Adipose tissue (tissue), 3 donors: ENCODE measurements at regions not wholly inside any gene's neighbourhood (a gene's known extent, or its start where the extent isn't known, plus 50 kb on each side); places are given as distances from the start of the nearest gene placed in this dataset.

Experiments used
- H3K27ac ChIP-seq: one replicate; pipeline ENCODE4 v1.5.1; 2013; ENCODE audit warnings: low read depth, low read length
- WGBS, 3 donors: extraction: QIAGEN DNeasy Blood & Tissue Kit; methylation state at CpG; one replicate each; pipeline ENCODE4 v1.1.7; 2013; 5-methylcytosine and 5-hydroxymethylcytosine counted together
- donor health status: healthy with polysubstance abuse.
- donor health status: Bipolar disorder and iron deficiency.
- donor health status: healthy.

- H3K27ac ChIP-seq = no peak overlapping the region
- 78 to 83% (median 82%) methylated on average over 11 of the region's 11 CpGs for WGBS, 3 donors
Measured at GRCh38 chr9:95822583-95823431, 52.7 kb upstream of the ERCC6L2 start.

- no peak overlapping the region for H3K27ac ChIP-seq
- WGBS, 3 donors = 86 to 96% (median 94%) methylated on average over 3 of the region's 3 CpGs
Measured at GRCh38 chr9:95822015-95822414, 53.5 kb upstream of the ERCC6L2 start.

GRCh38 chr9:95820074-95820473, 55.4 kb upstream of the ERCC6L2 start:
- H3K27ac ChIP-seq = no peak overlapping the region
- 92 to 95% (median 93%) methylated on average over 8 of the region's 8 CpGs for WGBS, 3 donors

- 83 to 94% (median 85%) methylated on average over 10 of the region's 10 CpGs for WGBS, 3 donors
- no peak overlapping the region for H3K27ac ChIP-seq
Measured at GRCh38 chr9:95819636-95820035, 55.9 kb upstream of the ERCC6L2 start.

DNA sequence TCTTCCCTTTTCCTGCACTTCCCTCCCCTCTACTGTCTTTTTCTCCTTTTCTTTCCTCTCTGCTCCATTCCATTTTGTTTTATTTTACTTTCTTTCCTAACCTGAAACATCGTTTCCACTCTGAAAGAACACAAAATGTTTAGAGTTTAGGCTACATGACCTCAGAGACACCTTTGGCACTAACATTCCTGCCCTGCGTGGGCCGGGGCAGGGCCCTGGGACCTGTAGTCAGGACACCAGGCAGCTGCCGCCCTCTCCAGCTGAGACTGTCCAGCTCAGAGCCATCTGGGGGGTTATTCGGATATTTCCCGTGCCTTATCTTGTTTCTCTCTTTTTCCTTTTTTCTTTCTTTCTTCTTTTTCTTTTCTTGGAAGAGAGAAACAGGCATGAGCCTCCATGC, 58.3 kb upstream of the ERCC6L2 start:
- no peak overlapping the region for H3K27ac ChIP-seq
- WGBS, 3 donors = 84 to 86% (median 85%) methylated on average over 6 of the region's 6 CpGs

GRCh38 chr9:95816716-95817115, 58.8 kb upstream of the ERCC6L2 start:
- WGBS, 3 donors = 83 to 90% (median 90%) methylated on average over 5 of the region's 5 CpGs
- H3K27ac ChIP-seq = no peak overlapping the region

DNA sequence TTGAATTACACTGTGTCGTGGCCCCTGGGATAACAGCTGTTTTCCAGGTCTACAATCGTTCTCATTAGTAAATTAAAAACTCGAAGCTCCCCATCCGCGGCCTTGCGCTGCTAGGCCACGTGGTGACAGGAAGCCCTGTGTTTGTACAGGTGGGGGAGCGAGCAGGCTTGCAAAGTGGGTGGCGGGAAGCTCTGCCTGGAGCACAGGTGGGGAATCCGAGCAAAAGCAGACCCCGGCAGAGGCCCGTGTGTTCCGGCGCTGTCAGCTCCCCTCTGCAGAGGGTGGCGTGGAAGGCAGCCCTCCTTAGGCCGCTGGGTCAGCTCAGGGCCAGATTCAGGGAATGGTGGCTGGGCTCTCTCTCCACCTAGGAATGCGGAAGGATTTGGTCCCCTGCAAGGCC, 59.5 kb upstream of the ERCC6L2 start:
- no peak overlapping the region for H3K27ac ChIP-seq
- 82 to 89% (median 88%) methylated on average over 17 of the region's 17 CpGs for WGBS, 3 donors

GRCh38 chr9:95815133-95815532, 60.4 kb upstream of the ERCC6L2 start:
- WGBS, 3 donors = 90 to 92% (median 92%) methylated on average over 17 of the region's 17 CpGs
- H3K27ac ChIP-seq = no peak overlapping the region

GRCh38 chr9:95813923-95814322, 61.6 kb upstream of the ERCC6L2 start:
- no peak overlapping the region for H3K27ac ChIP-seq

DNA sequence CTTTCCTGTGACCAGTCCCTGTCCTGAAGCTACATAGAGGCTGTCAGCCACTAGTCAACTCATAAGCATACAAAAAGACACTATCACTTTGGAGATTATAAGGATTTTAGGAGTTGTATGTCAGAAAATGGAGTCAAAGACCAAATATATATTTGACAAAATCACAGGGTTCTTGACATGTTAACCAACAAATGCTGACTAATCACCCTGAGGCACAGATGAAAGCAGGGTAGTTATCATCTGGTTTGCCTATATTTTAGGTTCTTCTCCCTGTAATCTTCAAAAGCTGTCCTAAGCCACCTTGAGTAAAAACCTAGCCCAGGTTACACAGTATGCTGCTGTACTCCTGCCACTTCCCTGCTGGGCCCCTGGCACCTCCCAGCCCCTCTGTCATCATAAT, 64.7 kb upstream of the ERCC6L2 start:
- H3K27ac ChIP-seq = no peak overlapping the region

GRCh38 chr9:95810133-95810532, 65.4 kb upstream of the ERCC6L2 start:
- H3K27ac ChIP-seq = no peak overlapping the region
- WGBS, 3 donors = 79 to 88% (median 85%) methylated on average over 3 of the region's 3 CpGs

- H3K27ac ChIP-seq = no peak overlapping the region
- WGBS, 3 donors = 92 to 96% (median 93%) methylated on average over 2 of the region's 2 CpGs
Measured at GRCh38 chr9:95809686-95810085, 65.8 kb upstream of the ERCC6L2 start.

DNA sequence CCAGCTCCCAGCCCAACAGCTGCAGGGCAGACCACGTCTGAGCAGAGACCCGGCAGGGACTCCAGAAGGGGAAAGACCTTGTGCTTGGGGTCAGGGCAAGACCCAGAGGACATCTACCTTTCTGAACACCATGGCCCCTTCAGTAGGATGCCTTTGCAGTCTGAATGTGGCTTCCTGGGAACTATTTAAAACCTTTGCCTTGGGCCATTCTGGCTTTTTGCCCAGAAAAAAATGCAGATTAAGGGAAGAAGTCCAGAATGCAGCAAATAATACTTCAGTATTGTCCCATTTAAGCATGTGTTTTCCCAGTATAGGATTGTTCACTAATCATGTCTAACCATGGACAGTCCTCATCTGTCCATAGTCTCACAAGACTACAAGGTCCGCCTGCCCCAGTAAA, 67.5 kb upstream of the ERCC6L2 start:
- H3K27ac ChIP-seq = no peak overlapping the region
- WGBS, 3 donors = 57 to 75% (median 57%) methylated on average over 3 of the region's 3 CpGs

GRCh38 chr9:95807326-95807947, 68.1 kb upstream of the ERCC6L2 start:
- 56 to 70% (median 64%) methylated on average over 5 of the region's 5 CpGs for WGBS, 3 donors
- H3K27ac ChIP-seq = no peak overlapping the region

GRCh38 chr9:95803197-95803596, 72.3 kb upstream of the ERCC6L2 start:
- H3K27ac ChIP-seq = no peak overlapping the region
- WGBS, 3 donors = 91 to 95% (median 92%) methylated on average over 4 of the region's 4 CpGs

DNA sequence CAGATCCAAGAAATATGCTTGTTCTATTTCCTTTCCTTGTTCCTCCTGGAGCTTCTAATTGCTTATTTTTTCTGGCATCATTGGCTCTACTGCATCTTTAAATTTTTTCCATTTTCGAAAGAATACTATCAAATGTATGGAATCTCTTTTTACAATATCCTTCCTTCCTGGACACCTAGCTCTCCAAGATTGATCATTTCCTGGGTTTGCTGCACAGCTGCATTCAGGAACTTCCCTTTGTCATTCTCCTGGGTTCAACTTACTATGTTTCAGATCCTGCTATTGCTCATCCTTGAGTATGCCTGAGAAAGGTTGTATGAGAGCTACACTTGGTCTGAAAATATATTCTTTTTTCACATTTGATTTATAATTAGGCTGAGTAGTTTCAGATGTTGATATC, 73.7 kb upstream of the ERCC6L2 start:
- H3K27ac ChIP-seq = no peak overlapping the region
- 38 to 75% (median 57%) methylated on average over 1 of the region's 1 CpG for WGBS, 3 donors

DNA sequence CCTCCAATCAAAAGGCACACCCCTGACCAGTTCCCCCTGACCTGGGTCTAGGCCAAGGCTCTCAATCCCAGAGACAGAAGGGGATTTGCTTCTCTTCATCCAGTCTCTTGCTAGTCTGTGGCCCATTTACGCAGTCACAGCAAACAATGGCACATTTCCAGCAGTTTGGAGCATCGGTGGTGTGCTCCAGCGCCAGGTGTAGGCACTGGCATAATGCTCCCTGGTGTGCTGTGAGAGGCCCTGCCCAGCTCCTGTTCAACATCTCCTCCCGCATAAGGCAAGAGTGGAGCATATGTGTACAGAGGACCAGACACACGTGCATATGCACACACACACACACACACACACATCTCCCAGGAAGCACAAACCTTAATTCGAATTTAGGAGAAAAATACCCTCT, 79.5 kb upstream of the ERCC6L2 start:
- H3K27ac ChIP-seq = no peak overlapping the region
- 77 to 88% (median 85%) methylated on average over 6 of the region's 6 CpGs for WGBS, 3 donors

DNA sequence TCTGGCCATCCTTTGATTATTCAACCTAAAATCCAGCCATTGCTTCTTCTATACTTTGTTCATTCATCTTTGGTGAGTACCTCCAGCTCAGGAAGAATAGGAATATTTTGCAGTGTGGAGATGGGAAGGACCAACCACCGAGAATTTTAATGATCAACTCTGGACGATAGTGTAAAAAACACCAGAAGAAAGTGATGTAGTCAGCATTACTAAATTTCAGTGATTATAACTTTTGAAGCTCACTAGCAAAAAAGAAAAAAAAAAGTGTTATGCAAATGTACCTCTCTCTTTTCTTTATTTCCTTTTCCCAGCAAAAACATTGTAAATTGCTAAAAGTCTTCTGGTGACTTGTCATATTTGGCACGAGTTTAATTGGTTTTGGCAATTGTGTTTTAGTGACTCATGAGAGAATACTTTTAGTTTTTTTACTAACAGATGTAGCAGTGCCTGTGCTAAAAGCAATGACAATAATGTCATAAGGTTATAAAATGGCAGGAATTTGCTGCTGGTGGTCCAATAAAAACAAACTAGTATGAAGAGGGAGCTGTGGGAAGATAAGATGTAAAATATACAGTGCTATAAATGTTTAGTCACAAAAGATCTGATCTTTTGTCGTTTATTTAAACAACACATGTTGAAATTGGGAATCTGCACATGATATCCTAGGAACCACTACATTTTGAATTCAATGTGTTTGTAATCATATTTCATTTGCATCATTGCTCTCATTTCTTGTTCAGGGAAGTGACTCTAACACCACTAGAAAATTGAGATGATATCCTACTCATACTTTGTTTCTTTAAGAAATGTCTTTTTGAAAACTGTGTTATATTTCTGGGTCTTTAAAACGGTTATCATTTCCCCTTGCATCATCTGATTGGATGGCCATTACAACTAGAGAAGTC, 81.3 kb upstream of the ERCC6L2 start:
- 46 to 54% (median 52%) methylated on average over 5 of the region's 5 CpGs for WGBS, 3 donors

DNA sequence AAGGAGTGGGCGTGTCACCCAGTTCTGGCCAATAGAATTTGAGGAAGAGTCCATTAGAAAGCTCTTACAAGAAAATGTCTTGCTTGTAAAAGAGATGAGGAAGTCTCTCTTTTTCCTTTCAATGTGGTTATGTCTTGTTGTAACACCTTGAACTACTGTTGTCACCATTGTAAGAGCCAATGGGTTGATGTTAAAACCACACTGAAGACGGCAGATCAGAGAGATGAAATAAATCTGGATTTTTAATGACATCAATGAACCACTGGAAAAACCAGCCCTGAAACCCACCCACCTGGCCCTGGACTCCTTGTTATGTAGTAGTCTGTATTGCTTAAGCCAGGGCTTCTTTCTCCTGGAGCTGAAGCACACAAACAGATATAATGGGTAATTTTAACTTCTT, 83.8 kb upstream of the ERCC6L2 start:
- WGBS, 3 donors = 74 to 92% (median 89%) methylated on average over 2 of the region's 2 CpGs
- H3K27ac ChIP-seq = no peak overlapping the region

More for the DNA sequence above, 81.3 kb upstream of the ERCC6L2 start:
- H3K27ac ChIP-seq = no peak overlapping the region
